Activated CD4-positive, alpha-beta T cell treated with anti-CD3 and anti-CD28 coated beads for 24 hours (primary cell): ENCODE measurements at regions not wholly inside any gene's neighbourhood (a gene's known extent, or its start where the extent isn't known, plus 50 kb on each side); places are given as distances from the start of the nearest gene placed in this dataset.
"Not testable (repeated sequence)": the region's sequence is repeated elsewhere in the genome, so short reads cannot be mapped to it uniquely, and the experiment has no call there.

Source experiments
- DNase-seq, 2 donors: peaks; one replicate each; pipeline ENCODE4 v3.0.0-alpha.2; 2020; ENCODE audit warnings: low read depth in 2 of 2

GRCh38 chr3:59360312-59360711, 310.5 kb upstream of the CFAP20DC start:
- DNase-seq = not testable (repeated sequence)

- DNase-seq = no peak
These were observed 291.6 kb upstream of the CFAP20DC start for GRCh38 chr3:59341459-59341858.

GRCh38 chr3:59339818-59340217, 290.0 kb upstream of the CFAP20DC start:
- DNase-seq = no peak

GRCh38 chr3:59338934-59339333, 289.1 kb upstream of the CFAP20DC start:
- DNase-seq = no peak

GRCh38 chr3:59335338-59335737, 285.5 kb upstream of the CFAP20DC start:
- no peak for DNase-seq

- no peak for DNase-seq
These were observed 284.8 kb upstream of the CFAP20DC start for GRCh38 chr3:59334585-59334984.

GRCh38 chr3:59327376-59327808, 277.6 kb upstream of the CFAP20DC start:
- no peak for DNase-seq

- no peak for DNase-seq
These were observed 276.6 kb upstream of the CFAP20DC start for GRCh38 chr3:59326246-59327024.

GRCh38 chr3:59321881-59322540, 272.2 kb upstream of the CFAP20DC start:
- no peak for DNase-seq

- no peak for DNase-seq
These were observed 270.3 kb upstream of the CFAP20DC start for GRCh38 chr3:59320080-59320479.

GRCh38 chr3:59319442-59319841, 269.6 kb upstream of the CFAP20DC start:
- DNase-seq = no peak

GRCh38 chr3:59318881-59319280, 269.1 kb upstream of the CFAP20DC start:
- DNase-seq = no peak

- no peak for DNase-seq
These were observed 267.6 kb upstream of the CFAP20DC start for GRCh38 chr3:59317386-59317785.

GRCh38 chr3:59316688-59317275, 267.0 kb upstream of the CFAP20DC start:
- DNase-seq = no peak

GRCh38 chr3:59313365-59313764, 263.5 kb upstream of the CFAP20DC start:
- DNase-seq = peak; percentile 33 to 36

- no peak for DNase-seq
These were observed 261.4 kb upstream of the CFAP20DC start for GRCh38 chr3:59311231-59311630.

- no peak for DNase-seq
These were observed 260.9 kb upstream of the CFAP20DC start for GRCh38 chr3:59310736-59311135.

- DNase-seq = no peak
These were observed 258.9 kb upstream of the CFAP20DC start for GRCh38 chr3:59308684-59309083.

GRCh38 chr3:59308001-59308400, 258.2 kb upstream of the CFAP20DC start:
- DNase-seq = no peak

GRCh38 chr3:59306436-59306835, 256.6 kb upstream of the CFAP20DC start:
- DNase-seq = no peak

GRCh38 chr3:59304296-59304695, 254.5 kb upstream of the CFAP20DC start:
- DNase-seq = no peak

- no peak for DNase-seq
These were observed 253.6 kb upstream of the CFAP20DC start for GRCh38 chr3:59303452-59303851.

- no peak for DNase-seq
These were observed 252.6 kb upstream of the CFAP20DC start for GRCh38 chr3:59302442-59302841.
